Stomach (tissue), 4 donors: ENCODE measurements at regions not wholly inside any gene's neighbourhood (a gene's known extent, or its start where the extent isn't known, plus 50 kb on each side); places are given as distances from the start of the nearest gene placed in this dataset.

Experiments used
- POLR2A ChIP-seq, 4 donors: fragments of 450-650 bp; IDR thresholded peaks; one replicate each; pipeline ENCODE4 v1.6.1; 2016; ENCODE audit warnings: antibody characterized with exemption in 4 of 4, control low read depth in 2 of 4, mild to moderate bottlenecking in 1 of 4, moderate library complexity in 1 of 4
- POLR2AphosphoS5 ChIP-seq, 3 donors: sonication (generic); formaldehyde crosslinking; IDR thresholded peaks; one replicate each; pipeline ENCODE4 v1.6.1; 2016; ENCODE audit warnings: antibody characterized with exemption in 3 of 3
- TF ChIP-seq, protein P1 (sequence below), 7 experiments: fragments of 450-650 bp in 4 of 7; fragments of 200-600 bp in 3 of 7; sonication (generic) in 3 of 7; IDR thresholded peaks; one replicate each; pipeline ENCODE4 v1.5.1; 2016 to 2019; ENCODE audit warnings: antibody characterized with exemption in 7 of 7, control low read depth in 2 of 7, mild to moderate bottlenecking in 1 of 7

DNA sequence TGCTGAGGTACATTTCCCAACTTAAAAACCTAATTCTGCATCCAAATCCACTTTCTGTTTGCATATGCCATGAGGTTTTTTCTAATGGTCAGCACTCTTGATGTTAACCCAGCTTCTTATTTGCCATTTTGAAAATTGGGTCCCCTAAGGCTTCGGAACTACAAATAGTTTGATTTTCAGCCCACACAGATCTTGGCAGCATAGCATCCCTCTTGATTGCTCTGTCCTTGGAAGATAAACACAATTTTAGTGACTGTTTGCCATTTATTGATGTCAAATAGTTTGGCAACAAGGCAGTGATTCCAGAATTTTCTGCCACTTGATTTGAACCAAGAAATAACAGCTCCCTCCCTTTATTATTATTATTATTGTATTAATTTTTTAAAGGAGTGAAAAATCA is 696.9 kb downstream of the RAB28 start:
- TF ChIP-seq, protein P1, sequence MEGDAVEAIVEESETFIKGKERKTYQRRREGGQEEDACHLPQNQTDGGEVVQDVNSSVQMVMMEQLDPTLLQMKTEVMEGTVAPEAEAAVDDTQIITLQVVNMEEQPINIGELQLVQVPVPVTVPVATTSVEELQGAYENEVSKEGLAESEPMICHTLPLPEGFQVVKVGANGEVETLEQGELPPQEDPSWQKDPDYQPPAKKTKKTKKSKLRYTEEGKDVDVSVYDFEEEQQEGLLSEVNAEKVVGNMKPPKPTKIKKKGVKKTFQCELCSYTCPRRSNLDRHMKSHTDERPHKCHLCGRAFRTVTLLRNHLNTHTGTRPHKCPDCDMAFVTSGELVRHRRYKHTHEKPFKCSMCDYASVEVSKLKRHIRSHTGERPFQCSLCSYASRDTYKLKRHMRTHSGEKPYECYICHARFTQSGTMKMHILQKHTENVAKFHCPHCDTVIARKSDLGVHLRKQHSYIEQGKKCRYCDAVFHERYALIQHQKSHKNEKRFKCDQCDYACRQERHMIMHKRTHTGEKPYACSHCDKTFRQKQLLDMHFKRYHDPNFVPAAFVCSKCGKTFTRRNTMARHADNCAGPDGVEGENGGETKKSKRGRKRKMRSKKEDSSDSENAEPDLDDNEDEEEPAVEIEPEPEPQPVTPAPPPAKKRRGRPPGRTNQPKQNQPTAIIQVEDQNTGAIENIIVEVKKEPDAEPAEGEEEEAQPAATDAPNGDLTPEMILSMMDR (IDR thresholded peaks at IDR 0.05), result no peak
- no peak for TF ChIP-seq POLR2AphosphoS5 (IDR thresholded peaks at IDR 0.05)
- TF ChIP-seq POLR2A (IDR thresholded peaks at IDR 0.05), result no peak
